Thyroid gland (tissue), 4 donors: ENCODE measurements at regions not wholly inside any gene's neighbourhood (a gene's known extent, or its start where the extent isn't known, plus 50 kb on each side); places are given as distances from the start of the nearest gene placed in this dataset.

Source experiments
- DNase-seq, 2 donors: peaks; one replicate each; pipeline ENCODE4 v3.0.0-alpha.2; 2019
- H3K27ac ChIP-seq, 3 donors: fragments of 200-600 bp; sonication (generic); 1 replicate in 2 of 3; 2 replicates in 1 of 3; pipeline ENCODE4 v1.5.1; 2016 to 2019; ENCODE audit warnings: mild to moderate bottlenecking in 1 of 3, moderate library complexity in 1 of 3
- H3K27me3 ChIP-seq: fragments of 200-600 bp; sonication (generic); one replicate; pipeline ENCODE4 v1.5.1; 2019
- H3K36me3 ChIP-seq, 2 donors: fragments of 200-600 bp; sonication (generic); one replicate each; pipeline ENCODE4 v1.5.1; 2016 to 2019
- H3K4me1 ChIP-seq, 2 donors: fragments of 200-600 bp; sonication (generic); one replicate each; pipeline ENCODE4 v1.5.1; 2017 to 2019
- H3K4me3 ChIP-seq, 3 donors: fragments of 200-600 bp; sonication (generic); replicated peaks in 1 of 3; 1 replicate in 2 of 3; 2 replicates in 1 of 3; pipeline ENCODE4 v1.5.1; 2016; ENCODE audit warnings: mild to moderate bottlenecking in 1 of 3
- H3K9me3 ChIP-seq: fragments of 200-600 bp; sonication (generic); one replicate; pipeline ENCODE4 v1.5.1; 2017
- POLR2A ChIP-seq, 2 donors: fragments of 450-650 bp; IDR thresholded peaks; one replicate each; pipeline ENCODE4 v1.6.1; 2017; ENCODE audit warnings: antibody characterized with exemption in 2 of 2, mild to moderate bottlenecking in 2 of 2, moderate library complexity in 1 of 2
- WGBS, 2 donors: methylation state at CpG; one replicate each; pipeline ENCODE4 v1.1.5; 2017; 5-methylcytosine and 5-hydroxymethylcytosine counted together
- intact Hi-C: fragments of 100-400 bp; cut with DNase I; formaldehyde crosslinking; loops from one replicate; pipeline ENCODE4 v1.15.1; 2023
- TF ChIP-seq, protein P1 (sequence below), 6 experiments: fragments of 200-600 bp in 3 of 6; fragments of 450-650 bp in 3 of 6; sonication (generic) in 3 of 6; IDR thresholded peaks; one replicate each; pipeline ENCODE4 v1.5.1; 2016 to 2019; ENCODE audit warnings: antibody characterized with exemption in 6 of 6, mild to moderate bottlenecking in 2 of 6, inconsistent platforms in 1 of 6, moderate library complexity in 1 of 6

GRCh38 chr1:90476411-90476810 lies 240.7 kb downstream of the BARHL2 start:
- 61 to 85% methylated on average over 1 of the region's 1 CpG for WGBS, 2 donors
- no peak for TF ChIP-seq POLR2A (IDR thresholded peaks at IDR 0.05)
- TF ChIP-seq, protein P1, sequence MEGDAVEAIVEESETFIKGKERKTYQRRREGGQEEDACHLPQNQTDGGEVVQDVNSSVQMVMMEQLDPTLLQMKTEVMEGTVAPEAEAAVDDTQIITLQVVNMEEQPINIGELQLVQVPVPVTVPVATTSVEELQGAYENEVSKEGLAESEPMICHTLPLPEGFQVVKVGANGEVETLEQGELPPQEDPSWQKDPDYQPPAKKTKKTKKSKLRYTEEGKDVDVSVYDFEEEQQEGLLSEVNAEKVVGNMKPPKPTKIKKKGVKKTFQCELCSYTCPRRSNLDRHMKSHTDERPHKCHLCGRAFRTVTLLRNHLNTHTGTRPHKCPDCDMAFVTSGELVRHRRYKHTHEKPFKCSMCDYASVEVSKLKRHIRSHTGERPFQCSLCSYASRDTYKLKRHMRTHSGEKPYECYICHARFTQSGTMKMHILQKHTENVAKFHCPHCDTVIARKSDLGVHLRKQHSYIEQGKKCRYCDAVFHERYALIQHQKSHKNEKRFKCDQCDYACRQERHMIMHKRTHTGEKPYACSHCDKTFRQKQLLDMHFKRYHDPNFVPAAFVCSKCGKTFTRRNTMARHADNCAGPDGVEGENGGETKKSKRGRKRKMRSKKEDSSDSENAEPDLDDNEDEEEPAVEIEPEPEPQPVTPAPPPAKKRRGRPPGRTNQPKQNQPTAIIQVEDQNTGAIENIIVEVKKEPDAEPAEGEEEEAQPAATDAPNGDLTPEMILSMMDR (IDR thresholded peaks at IDR 0.05): no peak
- H3K9me3 ChIP-seq: no peaks in the 10 kb centered on the region

GRCh38 chr1:90475631-90476030 lies 241.5 kb downstream of the BARHL2 start:
- WGBS, 2 donors: 46% methylated on average over 2 of the region's 2 CpGs
- no peak for DNase-seq
- no peaks in the 10 kb centered on the region for H3K27me3 ChIP-seq
- H3K9me3 ChIP-seq: no peaks in the 10 kb centered on the region
- TF ChIP-seq, protein P1 (IDR thresholded peaks at IDR 0.05): no peak
- TF ChIP-seq POLR2A (IDR thresholded peaks at IDR 0.05): no peak
- no peak overlapping the region for H3K27ac ChIP-seq
- no peaks in the 10 kb centered on the region for H3K36me3 ChIP-seq
- no peaks in the 10 kb centered on the region for H3K4me1 ChIP-seq
- intact Hi-C loops: no loop called here
- H3K4me3 ChIP-seq: no peak overlapping the region

More at GRCh38 chr1:90476411-90476810, 240.7 kb downstream of the BARHL2 start:
- no peak overlapping the region for H3K27ac ChIP-seq
- DNase-seq: no peak
- H3K27me3 ChIP-seq: no peaks in the 10 kb centered on the region
- H3K36me3 ChIP-seq: no peaks in the 10 kb centered on the region
- intact Hi-C loops: no loop called here
- H3K4me3 ChIP-seq: no peak overlapping the region
- no peaks in the 10 kb centered on the region for H3K4me1 ChIP-seq

DNA sequence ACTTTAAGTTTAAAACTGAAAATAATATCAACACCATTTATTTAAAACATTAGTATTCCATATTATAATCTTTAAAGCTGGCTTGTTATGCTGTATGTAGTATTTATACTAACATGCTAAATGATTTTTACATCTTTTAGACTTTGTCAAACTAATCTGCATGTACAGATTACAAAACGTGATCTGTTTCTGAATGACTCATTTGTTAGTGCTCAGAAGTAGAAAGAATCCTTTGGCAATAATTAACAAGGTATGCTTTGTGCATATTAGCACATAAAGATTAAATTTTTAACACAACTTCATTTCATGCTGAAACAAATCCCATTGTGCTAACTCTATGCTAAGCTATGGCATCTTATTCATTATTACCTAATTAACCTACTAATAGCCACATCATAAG lies 242.4 kb downstream of the BARHL2 start:
- intact Hi-C loops: no loop called here
- WGBS, 2 donors: 72 to 83% methylated on average over 1 of the region's 1 CpG
- H3K4me1 ChIP-seq: no peaks in the 10 kb centered on the region
- DNase-seq: no peak
- H3K27me3 ChIP-seq: no peaks in the 10 kb centered on the region
- no peak overlapping the region for H3K4me3 ChIP-seq
- H3K9me3 ChIP-seq: no peaks in the 10 kb centered on the region
- H3K36me3 ChIP-seq: no peaks in the 10 kb centered on the region
- H3K27ac ChIP-seq: no peak overlapping the region
- TF ChIP-seq, protein P1 (IDR thresholded peaks at IDR 0.05): no peak
- no peak for TF ChIP-seq POLR2A (IDR thresholded peaks at IDR 0.05)

GRCh38 chr1:90474158-90474557 lies 242.9 kb downstream of the BARHL2 start:
- no peak for DNase-seq
- no peaks in the 10 kb centered on the region for H3K27me3 ChIP-seq
- intact Hi-C loops: no loop called here
- 74 to 80% methylated on average over 2 of the region's 2 CpGs for WGBS, 2 donors
- TF ChIP-seq, protein P1 (IDR thresholded peaks at IDR 0.05): no peak
- TF ChIP-seq POLR2A (IDR thresholded peaks at IDR 0.05): no peak
- no peaks in the 10 kb centered on the region for H3K4me1 ChIP-seq
- H3K27ac ChIP-seq: no peak overlapping the region
- no peak overlapping the region for H3K4me3 ChIP-seq
- no peaks in the 10 kb centered on the region for H3K36me3 ChIP-seq
- no peaks in the 10 kb centered on the region for H3K9me3 ChIP-seq

GRCh38 chr1:90472775-90473174 lies 244.3 kb downstream of the BARHL2 start:
- no peak overlapping the region for H3K27ac ChIP-seq
- H3K27me3 ChIP-seq: no peaks in the 10 kb centered on the region
- DNase-seq: no peak
- 82 to 95% methylated on average over 1 of the region's 1 CpG for WGBS, 2 donors
- no peak for TF ChIP-seq POLR2A (IDR thresholded peaks at IDR 0.05)
- TF ChIP-seq, protein P1 (IDR thresholded peaks at IDR 0.05): no peak
- H3K36me3 ChIP-seq: no peaks in the 10 kb centered on the region
- H3K9me3 ChIP-seq: no peaks in the 10 kb centered on the region
- H3K4me3 ChIP-seq: no peak overlapping the region
- no peaks in the 10 kb centered on the region for H3K4me1 ChIP-seq
- intact Hi-C loops: no loop called here
